PC-9 (cell line): ENCODE measurements at regions not wholly inside any gene's neighbourhood (a gene's known extent, or its start where the extent isn't known, plus 50 kb on each side); places are given as distances from the start of the nearest gene placed in this dataset.

Experiments
- BruUV-seq: library from RNA; stranded (reverse); fragments of 400-500 nt; replicated peaks from 2 replicates; lab custom pipeline; 2021; lab: Mats Ljungman, UMichigan
- CTCF ChIA-PET: fragments of 300-600 bp; sonication (Branson Sonifier 250); formaldehyde crosslinking; loops from one replicate; lab custom pipeline; 2022; ENCODE audit warnings: antibody characterized with exemption; lab: Charles Lee
- POLR2A ChIA-PET: fragments of 300-600 bp; sonication (Branson Sonifier 250); formaldehyde crosslinking; loops from one replicate; lab custom pipeline; 2022; ENCODE audit warnings: antibody characterized with exemption; ENCODE audit not compliant: unreplicated experiment; lab: Charles Lee
- DNase-seq, 2 experiments: peaks; one replicate each; pipeline versions ENCODE4 v3.0.0 to v3.0.0-alpha.2; 2015 to 2022; ENCODE audit warnings: mixed read lengths in 1 of 2
- H2AFZ ChIP-seq: fragments of 200-600 bp; sonication (generic); 2 replicates; pipeline ENCODE4 v1.8.1; 2017; ENCODE audit warnings: antibody characterized with exemption
- H3F3A ChIP-seq: fragments of 200-600 bp; sonication (generic); 2 replicates; pipeline ENCODE4 v1.8.1; 2017; ENCODE audit warnings: antibody characterized with exemption, mild to moderate bottlenecking, low read depth; ENCODE audit not compliant: insufficient read depth
- H3K27ac ChIP-seq: fragments of 200-600 bp; sonication (generic); 2 replicates; pipeline ENCODE4 v1.6.1; 2016; ENCODE audit warnings: mixed run types
- H3K27me3 ChIP-seq: fragments of 200-600 bp; sonication (generic); 2 replicates; pipeline ENCODE4 v1.6.1; 2016; ENCODE audit warnings: low read depth, mixed run types; ENCODE audit not compliant: insufficient read depth
- H3K36me3 ChIP-seq: fragments of 200-600 bp; sonication (generic); 2 replicates; pipeline ENCODE4 v1.6.1; 2016; ENCODE audit warnings: low read depth, mixed run types
- H3K4me1 ChIP-seq: fragments of 200-600 bp; sonication (generic); replicated peaks from 2 replicates; pipeline ENCODE4 v1.6.1; 2016; ENCODE audit warnings: mixed run types; ENCODE audit not compliant: insufficient read depth
- H3K4me2 ChIP-seq: fragments of 200-600 bp; sonication (generic); 2 replicates; pipeline ENCODE4 v1.6.1; 2017; ENCODE audit warnings: mixed run types
- H3K4me3 ChIP-seq: fragments of 200-600 bp; sonication (generic); 2 replicates; pipeline ENCODE4 v1.6.1; 2016; ENCODE audit warnings: mixed run types
- H3K79me2 ChIP-seq: fragments of 200-600 bp; sonication (generic); 2 replicates; pipeline ENCODE4 v1.6.1; 2017; ENCODE audit warnings: low read depth, mixed run types
- H3K9me2 ChIP-seq: fragments of 200-600 bp; sonication (generic); 2 replicates; pipeline ENCODE4 v1.8.1; 2017; ENCODE audit warnings: mild to moderate bottlenecking; ENCODE audit not compliant: insufficient read depth
- H3K9me3 ChIP-seq: fragments of 200-600 bp; sonication (generic); 2 replicates; pipeline ENCODE4 v1.8.1; 2016; ENCODE audit warnings: low read depth; ENCODE audit not compliant: insufficient read depth
- H4K20me1 ChIP-seq: fragments of 200-600 bp; sonication (generic); 2 replicates; pipeline ENCODE4 v1.8.1; 2017; ENCODE audit not compliant: insufficient read depth
- EZH2 ChIP-seq: fragments of 200-600 bp; sonication (generic); IDR thresholded peaks from 2 replicates; pipeline ENCODE4 v1.8.0; 2017; ENCODE audit warnings: antibody characterized with exemption, low read depth
- intact Hi-C: fragments of 100-400 bp; cut with micrococcal nuclease; formaldehyde crosslinking; loops from one replicate; pipeline ENCODE4 v1.10.0; 2022; ENCODE audit not compliant: unreplicated experiment
- TF ChIP-seq, protein P1 (sequence below): fragments of 200-600 bp; sonication (generic); conservative IDR thresholded peaks from 2 replicates; pipeline ENCODE4 v1.6.1; 2017; ENCODE audit warnings: mixed run types, antibody characterized with exemption, mild to moderate bottlenecking, moderate library complexity

DNA sequence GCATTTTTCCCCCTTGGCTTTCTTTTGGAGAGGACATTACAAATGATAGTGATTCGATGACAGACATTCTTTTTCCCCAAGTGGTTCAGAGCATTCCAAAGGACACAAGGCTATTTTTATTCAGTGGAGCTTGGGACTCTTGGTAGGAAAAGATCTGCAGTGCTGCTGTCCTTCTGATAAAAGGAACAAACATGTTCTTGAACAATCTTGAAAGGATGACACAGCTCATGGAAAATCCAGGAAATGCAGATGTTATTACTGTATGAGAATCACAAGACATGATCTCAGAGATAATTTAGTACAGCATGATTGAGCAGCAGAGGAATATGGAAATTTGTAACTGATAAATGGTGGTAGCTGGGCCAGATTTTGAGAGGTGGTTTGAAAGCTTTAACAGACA is 96.2 kb upstream of the RFC3 start:
- Histone ChIP-seq H3K27ac (no peak overlapping the region), H3K9me2 (no peaks in the 10 kb centered on the region), H3K9me3 (peaks cover 5% of the 10 kb centered on the region), H3K4me3 (no peak overlapping the region), H3K4me2 (no peak overlapping the region), H3K27me3 (no peaks in the 10 kb centered on the region), H3K79me2 (no peaks in the 10 kb centered on the region), H3K4me1 (peaks cover 7% of the 10 kb centered on the region; the same call in 1 of the 2 replicates), H2AFZ (no peak overlapping the region), H4K20me1 (no peaks in the 10 kb centered on the region), H3K36me3 (no peaks in the 10 kb centered on the region), H3F3A (no peaks in the 10 kb centered on the region; the same call in 1 of the 2 replicates)
- no TSS peak for BruUV-seq
- CTCF ChIA-PET: no interaction called here
- DNase-seq: no peak
- POLR2A ChIA-PET: interaction anchor here (0.6 kb wide), 1 partner anchor 227 kb away, joined by 3 read pairs; no protein-coding TSS in a partner anchor
- no peak for TF ChIP-seq EZH2
- TF ChIP-seq, protein P1, sequence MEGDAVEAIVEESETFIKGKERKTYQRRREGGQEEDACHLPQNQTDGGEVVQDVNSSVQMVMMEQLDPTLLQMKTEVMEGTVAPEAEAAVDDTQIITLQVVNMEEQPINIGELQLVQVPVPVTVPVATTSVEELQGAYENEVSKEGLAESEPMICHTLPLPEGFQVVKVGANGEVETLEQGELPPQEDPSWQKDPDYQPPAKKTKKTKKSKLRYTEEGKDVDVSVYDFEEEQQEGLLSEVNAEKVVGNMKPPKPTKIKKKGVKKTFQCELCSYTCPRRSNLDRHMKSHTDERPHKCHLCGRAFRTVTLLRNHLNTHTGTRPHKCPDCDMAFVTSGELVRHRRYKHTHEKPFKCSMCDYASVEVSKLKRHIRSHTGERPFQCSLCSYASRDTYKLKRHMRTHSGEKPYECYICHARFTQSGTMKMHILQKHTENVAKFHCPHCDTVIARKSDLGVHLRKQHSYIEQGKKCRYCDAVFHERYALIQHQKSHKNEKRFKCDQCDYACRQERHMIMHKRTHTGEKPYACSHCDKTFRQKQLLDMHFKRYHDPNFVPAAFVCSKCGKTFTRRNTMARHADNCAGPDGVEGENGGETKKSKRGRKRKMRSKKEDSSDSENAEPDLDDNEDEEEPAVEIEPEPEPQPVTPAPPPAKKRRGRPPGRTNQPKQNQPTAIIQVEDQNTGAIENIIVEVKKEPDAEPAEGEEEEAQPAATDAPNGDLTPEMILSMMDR: no peak
- intact Hi-C loops: loop anchor here (1.0 kb wide), 1 partner anchor 1135 kb away; the partner anchor contains the start of gene PDS5B

DNA sequence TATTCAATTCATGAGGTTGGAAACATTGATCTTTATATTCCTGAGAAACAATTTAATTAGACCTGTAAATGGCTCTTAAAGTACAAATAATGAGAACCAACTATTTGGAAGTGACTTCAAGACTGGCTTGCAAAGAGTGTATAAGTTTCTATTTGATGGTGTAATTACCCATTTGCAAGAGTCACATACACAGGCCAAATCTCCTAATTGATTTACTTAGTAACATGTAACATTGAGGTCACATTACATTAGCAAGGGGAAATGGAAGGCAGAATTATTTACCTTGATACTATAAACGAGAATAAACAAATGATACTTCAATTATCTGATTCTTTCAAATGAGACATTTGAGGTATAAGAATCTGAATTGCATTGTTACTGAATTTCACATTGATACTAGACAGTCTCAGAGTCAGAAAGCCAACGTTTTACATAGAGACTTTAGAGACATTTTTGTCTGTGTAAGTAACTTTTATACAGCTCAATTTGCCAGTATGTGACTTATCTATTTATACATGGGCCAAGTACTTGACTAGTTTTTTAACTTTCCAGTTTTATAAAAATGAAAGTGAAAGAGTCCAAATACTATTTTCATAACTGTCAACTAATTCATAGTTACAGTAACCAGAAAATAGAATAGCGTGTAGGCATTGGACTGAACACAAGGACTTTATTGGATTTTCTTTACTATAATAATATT is 95.6 kb upstream of the RFC3 start:
- Histone ChIP-seq H3K79me2 (no peaks in the 10 kb centered on the region), H3K36me3 (no peaks in the 10 kb centered on the region), H3K27me3 (no peaks in the 10 kb centered on the region), H3K27ac (no peak overlapping the region), H3K9me2 (no peaks in the 10 kb centered on the region), H3K9me3 (peaks cover 5% of the 10 kb centered on the region), H2AFZ (no peak overlapping the region), H3K4me3 (no peak overlapping the region), H4K20me1 (no peaks in the 10 kb centered on the region), H3K4me1 (peaks cover 7% of the 10 kb centered on the region; the same call in 1 of the 2 replicates), H3K4me2 (no peak overlapping the region), H3F3A (no peaks in the 10 kb centered on the region; the same call in 1 of the 2 replicates)
- no peak for TF ChIP-seq EZH2
- TF ChIP-seq, protein P1: no peak
- DNase-seq: no peak
- ChIA-PET CTCF (no interaction called here), POLR2A (no interaction called here)
- intact Hi-C loops: loop anchor here (1.0 kb wide), 1 partner anchor 1136 kb away; the partner anchor contains the start of gene PDS5B
- BruUV-seq: no TSS peak

DNA sequence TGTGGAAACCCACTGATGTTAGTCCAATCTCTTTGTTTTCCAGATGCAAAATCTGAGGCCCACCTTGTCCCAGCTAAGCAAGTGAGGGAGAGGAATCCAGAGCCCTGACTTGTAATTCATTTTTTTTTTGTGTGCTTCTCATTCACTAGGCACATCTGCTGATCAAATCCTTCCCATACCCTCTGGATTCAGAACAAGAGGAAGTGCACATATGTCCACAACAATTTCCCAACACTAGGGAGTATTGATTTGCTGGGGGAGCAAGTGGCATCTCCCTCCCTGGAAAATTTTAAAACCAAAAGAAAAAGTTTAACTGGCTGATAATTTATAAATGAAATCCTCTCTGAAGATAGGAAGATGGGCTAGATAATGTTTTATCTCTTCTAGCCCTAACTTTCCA is 94.6 kb upstream of the RFC3 start:
- no peak for DNase-seq
- BruUV-seq: no TSS peak
- POLR2A ChIA-PET: no interaction called here
- 0 out of 2 replicates have a peak overlapping the region, but pooled peaks have one; percentile 24 for H3K4me2 ChIP-seq
- H2AFZ ChIP-seq: no peak overlapping the region
- H3K79me2 ChIP-seq: no peaks in the 10 kb centered on the region
- H3K27ac ChIP-seq: no peak overlapping the region
- no peaks in the 10 kb centered on the region for H4K20me1 ChIP-seq
- H3K4me3 ChIP-seq: no peak overlapping the region
- H3K9me2 ChIP-seq: no peaks in the 10 kb centered on the region
- no peaks in the 10 kb centered on the region for H3K36me3 ChIP-seq
- no peaks in the 10 kb centered on the region for H3K27me3 ChIP-seq
- H3F3A ChIP-seq: no peaks in the 10 kb centered on the region; the same call in 1 of the 2 replicates
- CTCF ChIA-PET: interaction anchor here (1.0 kb wide), 1 partner anchor 180 kb away, joined by 3 read pairs; no protein-coding TSS in a partner anchor
- H3K9me3 ChIP-seq: no peaks in the 10 kb centered on the region; the same call in 1 of the 2 replicates
- intact Hi-C loops: loop anchor here (1.0 kb wide), 1 partner anchor 180 kb away; no protein-coding TSS in a partner anchor
- TF ChIP-seq, protein P1: no peak
- H3K4me1 ChIP-seq: peaks cover 7% of the 10 kb centered on the region; the same call in 1 of the 2 replicates
